AG04449 (cell line): ENCODE measurements at regions not wholly inside any gene's neighbourhood (a gene's known extent, or its start where the extent isn't known, plus 50 kb on each side); places are given as distances from the start of the nearest gene placed in this dataset.
A peak's percentile ranks its signal among the peaks of the same experiment; 100 is the strongest.

Experiments
- CTCF ChIA-PET: fragments of 350-600 bp; formaldehyde crosslinking; extraction: SDS; loops from one replicate; lab custom pipeline; 2021; ENCODE audit warnings: antibody characterized with exemption; lab: Yijun Ruan, JAX
- POLR2A ChIA-PET: fragments of 400-600, 350-600 bp; formaldehyde crosslinking; extraction: SDS; loops from one replicate; lab custom pipeline; 2020; ENCODE audit warnings: antibody characterized with exemption, inconsistent platforms; lab: Yijun Ruan, JAX
- DNase-seq: peaks from one replicate; pipeline ENCODE4 v3.0.0-alpha.2; 2010; ENCODE audit warnings: low read depth, low spot score
- H3K4me3 ChIP-seq: 2 replicates; pipeline ENCODE4 v1.5.1; 2011; ENCODE audit warnings: low read depth, mild to moderate bottlenecking, control low read depth, low read length
- CTCF ChIP-seq: IDR thresholded peaks from one replicate; pipeline ENCODE4 v1.5.1; 2011; ENCODE audit warnings: mild to moderate bottlenecking, moderate library complexity, low read length, control low read depth, inconsistent platforms; ENCODE audit not compliant: insufficient read depth; ENCODE audit errors: missing control alignments

GRCh38 chr12:32051511-32052211, 55.0 kb upstream of the BICD1 start:
- peak; percentile 73 for DNase-seq
- POLR2A ChIA-PET, result no interaction called here
- CTCF ChIA-PET, result interaction anchor here (1.3 to 3.8 kb wide), 2 partner anchors 10 to 261 kb away, joined by 5 to 31 read pairs; no protein-coding TSS in a partner anchor
- TF ChIP-seq CTCF, result no peak
- no peak overlapping the region for H3K4me3 ChIP-seq

GRCh38 chr12:32052212-32052713, 54.4 kb upstream of the BICD1 start:
- no peak overlapping the region for H3K4me3 ChIP-seq
- CTCF ChIA-PET, result interaction anchor here (3.8 kb wide), 1 partner anchor 9 kb away, joined by 31 read pairs; no protein-coding TSS in a partner anchor
- TF ChIP-seq CTCF, result no peak
- no peak for DNase-seq
- POLR2A ChIA-PET, result no interaction called here

- TF ChIP-seq CTCF, result no peak
- CTCF ChIA-PET, result interaction anchor here (1.1 to 2.8 kb wide), 2 partner anchors 372 to 401 kb away, joined by 3 to 9 read pairs; no protein-coding TSS in a partner anchor
- POLR2A ChIA-PET, result no interaction called here
Measured at GRCh38 chr12:32053881-32054624, 52.6 kb upstream of the BICD1 start.

More at GRCh38 chr12:32053881-32054624, 52.6 kb upstream of the BICD1 start:
- no peak for DNase-seq
- no peak overlapping the region for H3K4me3 ChIP-seq
